NCI-H187 (cell line): ENCODE measurements at regions not wholly inside any gene's neighbourhood (a gene's known extent, or its start where the extent isn't known, plus 50 kb on each side); places are given as distances from the start of the nearest gene placed in this dataset.
"Not testable (repeated sequence)": the region's sequence is repeated elsewhere in the genome, so short reads cannot be mapped to it uniquely, and the experiment has no call there.

Experiments used
- DNase-seq, 2 experiments: peaks; one replicate each; lab custom pipeline; 2025; lab: John Stamatoyannopoulos, UW

DNA sequence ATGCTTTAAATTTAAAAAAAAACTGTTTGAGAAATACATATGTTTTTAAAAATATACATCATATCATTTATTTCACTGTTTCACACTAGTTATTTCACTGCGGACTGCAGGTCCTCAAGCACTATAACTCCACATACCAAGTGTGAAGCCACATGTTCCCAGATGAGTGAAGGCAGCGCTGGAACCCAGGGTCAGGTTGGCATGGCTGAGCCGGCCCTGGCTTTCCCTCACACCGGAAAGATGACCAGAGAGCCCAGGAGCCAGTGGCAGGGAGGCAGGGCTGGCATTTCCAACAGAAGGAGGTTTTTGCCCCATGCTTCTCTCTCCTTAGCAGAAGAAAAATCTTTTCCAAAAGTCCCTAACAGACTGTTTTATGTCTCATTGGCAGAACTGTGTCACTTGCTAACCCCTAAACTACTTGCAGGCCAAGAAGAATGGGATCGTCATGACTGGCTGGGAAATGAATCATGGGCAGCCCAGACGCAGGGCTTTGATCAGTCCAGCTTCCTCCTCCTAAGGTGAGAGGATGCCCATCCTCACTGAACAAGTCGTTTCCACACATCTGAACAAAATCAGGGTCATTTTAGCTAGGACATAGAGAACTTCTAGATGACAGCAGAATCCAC, 287.6 kb upstream of the HNRNPA3 start:
- no peak for DNase-seq

DNA sequence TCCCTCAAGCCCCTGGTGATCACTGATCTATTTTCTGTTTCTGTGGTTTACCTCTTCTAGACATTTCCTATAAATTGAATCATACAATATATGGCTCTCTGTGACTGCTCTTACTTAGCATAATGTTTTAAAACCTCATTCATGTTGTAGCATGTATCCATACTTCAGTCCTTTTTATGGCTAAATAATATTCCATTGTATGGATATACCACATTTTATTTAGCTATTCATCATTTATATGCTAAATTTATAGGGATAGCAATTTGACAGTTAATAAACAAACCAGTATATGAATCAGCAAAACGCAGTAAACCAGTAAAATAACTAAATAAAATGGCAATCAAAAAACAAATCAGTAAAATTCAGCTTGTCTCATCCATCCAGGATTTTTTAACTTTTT, 286.1 kb upstream of the HNRNPA3 start:
- DNase-seq, result no peak

DNA sequence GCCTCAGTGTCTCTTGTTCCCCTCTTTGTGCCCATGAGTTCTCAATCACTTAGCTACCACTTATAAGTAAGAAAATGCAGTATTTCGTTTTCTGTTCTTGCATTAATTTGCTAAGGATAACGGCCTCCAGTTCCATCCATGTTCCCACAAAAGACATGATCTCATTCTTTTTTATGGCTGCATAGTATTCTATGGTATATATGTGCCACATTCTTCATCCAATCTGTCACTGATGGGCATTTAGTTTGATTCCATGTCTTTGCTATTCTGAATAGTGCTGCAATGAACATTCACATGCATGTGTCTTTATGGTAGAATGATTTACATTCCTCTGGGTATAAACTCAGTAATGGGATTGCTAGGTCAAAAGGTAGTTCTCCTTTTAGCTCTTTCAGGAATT, 283.2 kb upstream of the HNRNPA3 start:
- not testable (repeated sequence) for DNase-seq

DNA sequence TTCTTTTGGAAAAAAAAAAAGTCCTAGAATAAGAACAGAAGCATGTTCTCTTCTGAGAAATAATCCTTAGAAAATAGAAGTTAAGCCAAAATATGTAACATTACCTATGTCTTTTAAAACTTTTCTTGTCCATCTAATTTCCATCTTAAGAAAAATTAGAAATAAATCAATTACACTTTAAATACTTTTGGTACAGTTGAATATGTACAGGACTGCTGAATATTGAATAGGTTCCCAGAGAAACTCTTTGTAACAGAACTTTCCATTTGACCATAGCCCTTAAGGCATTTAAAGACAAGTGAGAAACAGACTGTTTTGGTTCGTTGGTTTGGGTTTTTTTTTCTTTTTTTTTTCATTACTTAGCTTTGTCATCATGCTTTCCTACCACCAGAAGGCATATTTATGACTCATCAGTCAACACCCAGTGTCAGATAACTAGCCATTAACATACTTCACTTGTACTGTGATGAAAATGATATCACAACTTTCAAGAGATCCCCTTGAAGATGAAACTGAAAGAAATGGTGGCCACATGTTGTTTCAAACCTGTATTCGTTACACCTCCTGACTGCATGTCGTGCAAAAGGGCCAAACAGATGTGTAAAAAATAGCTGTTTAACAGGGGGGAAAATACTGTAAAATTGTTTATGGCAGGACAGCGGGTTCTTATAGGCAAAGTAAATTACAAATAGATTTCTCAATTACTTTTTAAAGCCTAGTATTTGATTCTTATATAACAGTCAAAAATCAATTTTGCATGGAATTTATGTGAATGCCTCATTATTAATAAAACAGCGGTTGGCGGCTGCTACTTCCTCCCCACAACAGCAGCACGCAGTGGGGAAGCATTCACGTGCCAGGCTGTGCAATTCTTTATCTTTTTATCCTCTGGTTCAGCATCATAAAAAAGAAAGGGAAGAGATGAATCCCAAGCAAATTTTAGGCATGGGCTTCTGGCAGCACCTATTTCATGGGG, 280.7 kb upstream of the HNRNPA3 start:
- DNase-seq, result no peak

DNA sequence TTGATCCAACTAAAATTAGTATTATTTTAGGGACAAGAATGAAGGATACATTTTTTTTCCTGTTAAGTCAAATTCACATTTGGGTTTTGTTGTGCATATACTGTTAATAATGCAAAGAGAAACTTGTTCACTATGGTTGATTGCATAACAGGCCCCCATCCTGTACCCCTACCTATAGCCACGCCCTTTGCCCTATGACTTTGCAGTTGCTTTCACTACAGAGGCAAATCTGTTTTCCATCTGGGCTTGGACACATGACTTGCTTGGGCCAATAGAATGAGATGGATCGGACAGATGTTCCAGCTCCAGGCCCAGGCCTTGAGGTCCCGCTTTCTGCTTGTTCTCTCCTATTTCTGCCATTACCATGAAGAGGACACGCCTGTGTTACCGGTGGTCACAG, 278.5 kb upstream of the HNRNPA3 start:
- DNase-seq, result no peak

DNA sequence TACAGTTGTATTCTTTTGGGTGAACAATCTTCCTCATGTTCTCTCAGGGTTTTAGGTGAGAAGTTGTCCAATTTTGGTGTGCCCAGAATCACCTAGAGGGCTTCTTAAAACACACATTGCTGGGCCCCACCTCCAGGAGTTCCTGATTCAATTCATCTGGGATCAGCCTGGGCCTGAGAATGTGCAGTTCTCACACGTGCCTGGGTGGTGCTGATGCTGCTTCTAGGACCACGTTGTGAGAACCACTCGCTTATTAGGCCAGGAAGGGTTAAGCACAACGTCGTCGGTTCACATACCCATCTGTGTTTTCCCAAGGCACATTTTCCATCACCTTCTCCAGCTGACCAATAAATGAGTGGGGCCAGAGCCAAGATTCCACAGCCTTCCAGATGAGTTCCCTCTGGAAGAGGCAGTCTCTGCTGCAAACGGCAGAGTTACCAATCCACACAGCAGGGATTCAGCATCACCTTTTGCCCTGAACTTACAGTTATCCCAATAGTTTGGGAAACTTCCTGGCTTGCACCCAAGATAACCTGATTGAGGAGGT, 277.7 kb upstream of the HNRNPA3 start:
- no peak for DNase-seq

DNA sequence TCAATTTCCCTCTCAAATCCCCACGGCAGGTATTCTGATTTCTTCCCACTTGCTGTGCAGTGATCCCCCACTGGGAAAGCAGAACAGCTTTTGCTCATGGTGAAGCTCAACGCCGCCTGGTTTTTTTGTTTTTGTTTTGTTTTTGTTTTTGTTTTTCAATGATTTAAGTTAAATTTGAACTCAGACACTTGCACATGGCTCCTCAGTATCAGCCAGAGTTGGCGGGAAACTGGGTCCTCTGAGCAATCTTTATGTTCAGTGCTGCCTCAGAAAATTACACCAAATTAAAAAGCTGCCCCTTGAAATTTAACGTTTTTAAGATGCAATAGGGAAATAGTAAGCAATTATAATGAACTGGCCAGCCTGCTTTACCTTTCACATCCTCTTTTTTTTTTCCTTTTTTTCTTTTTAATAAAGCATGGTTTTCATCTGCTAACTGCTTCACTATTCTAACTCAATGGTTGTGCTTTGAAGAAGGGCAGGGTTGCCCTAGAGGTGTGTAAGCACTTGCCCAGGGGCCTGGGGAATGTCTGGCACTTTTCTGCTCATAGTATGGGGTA, 277.0 kb upstream of the HNRNPA3 start:
- DNase-seq, result no peak

DNA sequence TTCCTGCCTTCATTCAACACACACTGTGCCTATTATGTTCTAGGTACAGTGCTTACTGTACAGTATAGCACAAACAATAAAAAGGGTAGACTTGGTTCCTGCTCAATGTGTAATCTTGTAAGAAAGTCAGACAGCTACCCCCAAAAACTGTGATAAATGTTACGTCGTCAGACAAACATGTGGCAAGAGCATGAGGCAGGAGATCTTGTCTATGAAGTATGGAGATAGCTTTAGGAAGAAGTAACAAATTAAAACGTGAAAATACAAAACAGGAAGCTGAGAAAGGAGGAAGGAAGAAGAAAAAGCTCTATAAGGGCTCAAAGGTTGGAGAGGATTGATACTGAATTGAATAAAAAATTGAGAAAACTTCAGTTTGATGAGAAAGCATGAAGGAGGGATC, 276.2 kb upstream of the HNRNPA3 start:
- DNase-seq, result no peak

DNA sequence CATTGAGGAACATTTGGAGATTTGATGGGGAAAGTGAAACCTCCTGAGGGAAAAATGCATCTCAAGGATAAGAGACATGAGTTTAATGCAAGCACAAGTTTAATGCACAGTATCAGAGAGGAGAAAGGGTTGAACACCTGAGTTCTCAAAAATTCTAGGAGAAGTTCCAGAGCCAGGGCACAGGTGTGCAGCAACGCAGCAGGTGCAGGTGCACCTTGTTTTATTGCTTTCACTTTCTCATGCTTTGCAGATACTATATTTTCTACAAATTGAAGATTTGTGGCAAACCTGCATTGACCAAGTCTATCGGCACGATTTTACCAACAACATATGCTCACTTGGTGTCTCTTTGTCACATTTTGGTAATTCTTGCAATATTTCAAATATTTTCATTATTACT, 267.6 kb upstream of the HNRNPA3 start:
- DNase-seq, result no peak

DNA sequence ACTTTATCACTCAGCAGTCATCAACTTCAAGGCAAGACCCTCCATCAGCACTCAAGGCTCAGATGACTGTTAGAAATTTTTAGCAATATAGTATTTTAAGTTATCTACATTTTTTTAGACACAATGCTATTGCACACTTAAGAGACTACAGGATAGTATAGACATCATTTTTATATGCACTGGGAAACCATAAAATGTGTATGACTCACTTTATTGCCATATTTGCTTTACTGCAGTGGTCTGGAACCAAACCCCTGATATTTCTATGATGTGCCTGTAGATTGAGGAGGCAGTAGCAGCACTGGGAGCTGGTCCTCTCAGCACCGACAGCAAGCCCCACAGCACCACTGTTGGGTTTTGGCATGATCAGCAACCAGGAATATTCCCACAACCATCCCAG, 264.8 kb upstream of the HNRNPA3 start:
- DNase-seq, result no peak

DNA sequence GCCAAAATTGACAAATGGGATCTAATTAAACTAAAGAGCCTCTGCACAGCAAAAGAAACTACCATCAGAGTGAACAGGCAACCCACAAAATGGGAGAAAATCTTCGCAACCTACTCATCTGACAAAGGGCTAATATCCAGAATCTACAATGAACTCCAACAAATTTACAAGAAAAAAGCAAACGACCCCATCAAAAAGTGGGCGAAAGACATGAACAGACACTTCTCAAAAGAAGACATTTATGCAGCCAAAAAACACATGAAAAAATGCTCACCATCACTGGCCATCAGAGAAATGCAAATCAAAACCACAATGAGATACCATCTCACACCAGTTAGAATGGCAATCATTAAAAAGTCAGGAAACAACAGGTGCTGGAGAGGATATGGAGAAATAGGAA, 261.4 kb upstream of the HNRNPA3 start:
- not testable (repeated sequence) for DNase-seq

DNA sequence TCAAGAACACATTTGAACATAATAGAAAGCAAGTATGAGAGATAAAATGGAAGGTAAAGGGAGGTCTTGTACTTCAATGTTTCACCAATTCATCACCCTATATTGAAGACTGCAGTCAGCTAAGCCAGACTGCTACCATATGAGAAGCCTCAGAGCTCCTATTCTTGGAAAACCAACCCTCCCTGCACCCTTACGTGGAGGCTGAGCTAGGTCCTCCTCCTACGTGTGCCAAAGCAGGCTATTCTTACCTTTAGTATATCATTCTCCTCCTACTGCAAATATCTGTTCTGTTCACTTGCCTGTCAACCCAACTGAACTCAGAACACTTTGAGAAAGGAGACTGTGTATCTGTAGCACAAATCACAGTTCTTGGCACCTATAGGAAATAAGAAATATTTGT, 255.8 kb upstream of the HNRNPA3 start:
- no peak for DNase-seq

DNA sequence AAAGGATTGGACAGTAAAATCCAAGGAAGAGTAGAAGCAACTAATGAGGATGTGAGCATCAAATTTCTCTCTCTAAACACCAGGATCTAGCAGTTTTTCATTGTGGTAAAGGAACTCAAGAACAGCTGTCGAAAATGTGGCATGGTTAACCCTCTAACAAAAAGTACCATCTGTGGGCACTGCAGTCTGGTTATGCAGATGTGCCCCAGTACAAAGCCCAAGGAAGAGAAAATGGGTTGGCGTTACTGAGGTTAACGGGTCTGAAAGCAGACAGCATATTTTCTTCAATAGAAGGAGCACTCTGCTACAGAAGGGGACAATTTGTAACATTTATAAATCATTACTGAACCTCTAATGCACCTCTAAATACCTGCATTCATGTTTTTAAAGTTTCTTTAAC, 253.0 kb upstream of the HNRNPA3 start:
- DNase-seq, result no peak

DNA sequence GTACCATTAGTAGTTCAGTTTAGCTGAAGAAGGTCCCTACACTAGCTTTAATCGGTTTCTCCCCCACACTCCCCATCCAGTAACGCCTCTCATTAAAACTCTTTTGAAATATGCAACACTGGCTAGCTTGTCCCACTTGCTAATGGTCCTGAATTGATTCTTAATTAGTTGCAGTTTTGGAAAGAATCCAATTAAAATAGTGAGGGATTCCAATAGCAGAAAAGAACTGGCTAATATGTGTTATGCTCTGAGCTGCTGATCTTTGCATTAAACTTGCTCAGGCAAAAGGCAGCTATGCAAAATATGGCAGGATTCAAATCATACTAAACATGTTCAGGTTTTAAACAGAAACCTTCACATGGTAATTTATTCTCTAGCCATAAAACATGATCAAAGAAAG, 252.5 kb upstream of the HNRNPA3 start:
- no peak for DNase-seq

DNA sequence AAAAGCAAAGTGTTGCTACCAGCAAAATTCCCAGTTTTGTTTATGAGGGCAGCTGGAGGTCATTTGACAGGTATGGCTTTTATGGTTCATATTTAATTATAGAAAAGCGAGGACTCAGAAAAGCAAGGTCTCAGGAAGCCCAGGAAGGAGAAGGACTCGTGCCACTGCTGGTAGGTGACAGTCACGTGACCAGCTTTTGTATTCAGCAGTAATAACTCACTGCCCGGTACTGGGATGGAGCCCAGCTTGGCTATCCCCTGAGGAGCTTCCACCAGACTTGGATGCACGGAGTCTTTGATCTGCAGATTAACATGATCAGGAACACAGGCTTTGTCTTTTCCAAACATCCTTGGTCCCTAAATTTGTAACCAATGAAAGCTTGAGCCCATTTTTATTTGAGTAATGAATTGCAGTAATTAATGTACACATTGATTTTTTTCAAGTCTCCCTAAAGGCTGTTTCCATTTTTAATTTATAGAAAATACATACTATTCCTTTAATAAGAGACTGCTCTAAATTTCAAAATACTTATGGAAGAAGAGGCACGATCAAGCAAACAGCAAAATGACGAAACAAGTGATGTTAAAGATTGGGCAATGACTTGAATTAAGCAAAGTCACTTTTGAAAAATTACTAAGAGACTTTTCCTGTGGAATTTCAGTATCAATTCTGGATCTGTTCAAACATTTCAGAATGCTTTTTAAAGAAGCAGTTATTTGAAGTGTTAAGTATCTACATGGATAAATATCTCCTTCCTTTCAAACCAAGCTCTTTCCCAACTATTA, 251.7 kb upstream of the HNRNPA3 start:
- DNase-seq, result no peak

DNA sequence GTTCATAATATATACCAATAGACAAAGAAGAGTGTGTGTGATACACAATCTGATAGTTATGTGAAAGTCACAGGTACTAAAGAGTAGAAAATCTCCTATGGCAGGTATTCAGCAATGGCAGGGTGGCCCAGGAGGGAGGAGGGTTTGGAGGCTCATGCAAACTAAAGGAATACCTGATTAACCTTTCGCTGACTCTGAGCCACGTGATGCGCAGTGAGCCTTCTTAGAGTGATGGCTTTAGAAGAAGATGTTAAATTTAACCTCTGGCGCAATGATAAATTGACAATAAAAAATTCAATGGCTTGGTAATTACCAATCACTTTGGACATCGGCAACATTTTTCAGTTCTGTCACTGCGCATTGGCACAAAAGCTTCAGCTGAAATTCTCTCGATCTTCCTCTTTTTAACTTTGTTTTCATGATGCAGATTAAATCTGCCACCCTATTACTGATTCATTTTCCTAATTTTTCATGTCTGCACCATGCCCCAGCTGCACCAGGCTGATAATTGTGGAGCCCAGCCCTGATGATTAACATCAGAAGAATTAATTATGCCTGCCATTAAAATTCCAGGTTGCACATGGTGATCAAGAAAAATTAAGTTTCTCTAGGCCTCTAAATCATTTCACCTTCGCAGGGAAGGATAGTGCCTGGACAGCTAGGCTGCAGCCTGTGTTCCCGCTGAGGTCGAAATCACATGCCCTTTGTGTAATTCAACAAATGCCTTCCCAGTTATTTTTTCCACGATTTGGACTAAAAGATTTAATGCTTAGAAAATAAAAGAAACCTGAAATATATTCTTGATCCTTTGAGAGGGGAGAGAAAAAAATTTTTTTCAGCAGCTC, 250.6 kb upstream of the HNRNPA3 start:
- no peak for DNase-seq

DNA sequence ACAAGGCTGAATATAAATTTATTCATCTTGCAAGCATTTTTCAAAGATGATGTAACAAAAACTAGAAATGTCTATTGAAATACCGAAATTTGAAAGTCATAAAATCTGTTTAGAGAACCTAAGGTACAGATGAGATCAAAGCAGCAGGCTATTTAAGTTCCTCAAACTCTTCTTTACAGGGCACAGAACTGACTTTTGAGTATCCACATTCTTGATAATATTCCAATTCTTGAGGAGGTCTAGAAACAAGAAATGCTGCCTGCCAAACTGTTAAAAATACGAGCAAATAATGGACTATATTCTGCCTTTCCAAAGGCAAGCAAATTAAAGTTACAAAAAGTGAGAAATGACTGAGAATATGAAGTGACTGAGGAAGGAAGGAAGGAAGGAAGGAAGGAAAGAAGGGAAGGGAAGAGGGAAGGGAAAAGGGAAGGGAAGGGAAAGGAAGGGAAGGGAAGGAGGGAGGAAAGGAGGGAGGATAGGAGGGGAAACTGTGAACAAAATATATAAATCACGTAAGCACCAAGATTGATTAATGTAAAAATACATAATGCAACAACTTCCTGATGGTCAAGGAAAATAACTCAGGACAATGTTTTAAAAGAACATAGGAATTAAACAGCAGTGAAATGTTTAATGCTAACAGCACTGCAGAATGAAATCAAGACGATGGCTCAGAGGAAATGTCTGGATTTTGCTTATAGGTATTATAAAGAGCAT, 248.9 kb upstream of the HNRNPA3 start:
- no peak for DNase-seq

DNA sequence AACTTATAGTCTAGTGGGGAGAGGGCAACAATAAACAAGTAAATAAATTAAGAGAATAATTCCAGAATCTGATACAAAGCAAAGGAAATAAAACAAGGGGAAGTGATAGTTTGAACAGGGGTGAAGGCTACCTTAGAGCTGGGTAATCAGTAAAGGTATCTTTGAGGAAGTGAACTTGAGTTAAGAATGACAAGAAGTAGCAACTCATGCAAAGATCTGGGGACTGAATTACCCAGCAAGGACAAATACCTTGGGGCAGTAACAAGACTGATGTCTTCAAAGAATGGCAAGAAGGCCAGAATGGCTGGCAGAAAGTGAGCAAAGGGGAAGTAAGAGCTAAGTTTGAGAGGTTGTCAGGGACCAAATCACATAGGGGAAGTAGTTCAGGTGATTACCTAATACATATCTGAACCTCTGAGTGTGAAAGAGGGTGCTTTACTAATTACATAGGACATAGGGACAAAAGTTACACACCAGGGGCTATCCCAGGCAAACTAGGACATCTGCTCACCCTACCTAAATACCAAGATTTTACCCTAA, 244.6 kb upstream of the HNRNPA3 start:
- no peak for DNase-seq

DNA sequence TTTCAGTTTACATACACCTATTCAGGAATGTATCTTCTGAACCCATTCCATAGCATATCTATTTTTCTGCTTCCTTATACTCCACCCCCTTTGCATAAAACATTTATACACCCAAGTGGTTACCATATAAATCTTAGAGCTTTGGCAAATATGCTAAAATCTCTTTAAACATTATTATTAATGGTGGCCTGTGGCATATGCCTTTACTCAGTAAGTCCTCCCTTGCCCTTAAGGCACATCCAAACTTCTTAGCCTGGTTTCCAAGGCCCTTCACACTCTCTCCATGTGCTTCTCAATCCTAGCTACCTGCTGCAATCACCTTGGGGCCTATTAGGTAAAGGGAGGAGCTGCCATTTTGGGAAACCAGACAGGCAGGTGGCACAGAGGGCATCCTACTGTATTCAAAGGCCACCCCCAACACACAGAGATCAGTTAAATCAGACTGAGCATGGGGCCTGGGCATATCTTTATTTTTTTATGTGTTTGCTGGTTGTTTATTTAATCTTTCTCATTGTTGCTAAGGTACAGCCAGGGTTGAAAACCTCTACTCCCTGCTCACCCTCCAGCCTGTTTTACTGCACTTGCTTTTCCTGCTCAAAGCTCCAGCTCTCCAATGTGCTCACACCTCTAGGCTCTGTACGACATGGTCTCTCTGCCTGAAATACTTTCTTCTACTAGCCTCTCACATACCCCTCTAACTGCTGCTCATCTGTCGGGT, 242.8 kb upstream of the HNRNPA3 start:
- DNase-seq, result no peak
